Activated CD4-positive, alpha-beta T cell treated with anti-CD3 and anti-CD28 coated beads, Interleukin-10, Interleukin-2, amounts not matched to agents 100 ng/mL and 50 ng/mL, durations not matched to agents 16 hours and 8 hours (primary cell): ENCODE measurements at regions not wholly inside any gene's neighbourhood (a gene's known extent, or its start where the extent isn't known, plus 50 kb on each side); places are given as distances from the start of the nearest gene placed in this dataset.
A peak's percentile ranks its signal among the peaks of the same experiment; 100 is the strongest.
"Not testable (repeated sequence)": the region's sequence is repeated elsewhere in the genome, so short reads cannot be mapped to it uniquely, and the experiment has no call there.

Source experiments
- DNase-seq: peaks from one replicate; pipeline ENCODE4 v3.0.0-alpha.2; 2020

DNA sequence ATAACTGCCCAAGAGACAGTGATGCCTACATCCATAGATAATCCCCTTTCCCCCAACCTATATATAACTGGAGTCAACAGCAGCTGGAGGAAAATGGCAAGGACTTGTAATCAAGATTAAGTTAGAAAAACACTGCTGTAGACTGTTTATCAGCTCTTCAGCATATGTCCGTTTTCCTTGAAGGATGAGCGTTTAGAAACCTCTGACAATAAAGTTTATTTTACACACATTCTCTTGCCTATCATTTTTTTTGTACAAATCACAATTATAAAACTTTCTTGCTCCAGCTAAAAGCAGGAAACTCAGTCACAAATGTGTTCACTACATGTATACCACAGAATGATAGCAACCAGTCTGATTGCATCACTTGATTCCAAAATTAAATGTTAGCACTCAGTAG lies 50.8 kb downstream of the PPIAL4G start:
- DNase-seq: not testable (repeated sequence)

DNA sequence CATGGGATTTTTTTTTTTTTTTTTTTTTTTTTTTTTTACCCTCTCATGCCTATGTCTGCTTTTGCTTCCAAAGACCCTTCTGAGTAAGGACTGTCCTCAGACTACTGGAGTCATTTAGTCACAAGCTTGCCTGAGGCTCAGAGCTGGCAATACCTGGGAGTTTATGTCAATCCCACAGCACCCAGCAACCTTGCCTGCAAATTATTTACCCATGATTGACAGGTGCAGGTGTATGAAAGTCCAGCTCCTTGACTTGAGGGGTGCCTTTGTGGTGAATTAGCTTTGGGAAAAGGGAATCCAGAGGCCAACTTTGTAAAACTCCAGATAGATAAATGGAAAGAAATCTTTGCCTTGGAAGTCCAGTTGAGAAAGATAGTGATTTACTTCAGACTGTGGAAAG lies 53.2 kb downstream of the PPIAL4G start:
- DNase-seq: not testable (repeated sequence)

DNA sequence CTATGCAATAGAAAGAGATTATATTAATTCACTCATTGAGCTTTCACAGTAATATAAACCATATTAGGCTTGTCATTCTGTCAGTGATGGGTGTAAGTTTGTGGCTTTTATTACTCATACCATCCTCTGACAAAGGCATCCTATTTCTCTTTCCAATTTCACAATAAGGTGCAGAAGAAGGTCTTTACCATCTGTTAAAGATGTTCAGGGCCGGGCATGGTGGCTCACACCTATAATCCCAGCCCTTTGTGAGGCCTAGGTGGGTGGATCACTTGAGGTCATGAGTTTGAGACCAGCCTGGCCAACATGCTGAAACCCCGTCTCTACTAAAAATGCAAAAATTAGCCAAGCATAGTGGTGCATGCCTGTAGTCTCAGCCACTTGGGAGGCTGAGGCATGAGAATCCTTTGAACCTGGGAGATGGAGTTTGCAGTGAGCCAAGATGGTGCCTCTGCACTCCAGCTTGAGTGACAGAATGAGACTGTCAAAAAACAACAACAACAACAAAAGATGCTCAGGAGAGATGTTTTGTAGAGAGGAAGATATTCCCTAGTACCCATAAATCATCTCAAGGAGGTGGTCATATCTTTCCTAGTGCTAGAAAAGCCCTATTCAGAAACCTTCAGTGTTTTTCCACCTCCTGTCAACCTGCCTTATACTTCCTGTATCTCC lies 56.0 kb downstream of the PPIAL4G start:
- peak; percentile 67 for DNase-seq

DNA sequence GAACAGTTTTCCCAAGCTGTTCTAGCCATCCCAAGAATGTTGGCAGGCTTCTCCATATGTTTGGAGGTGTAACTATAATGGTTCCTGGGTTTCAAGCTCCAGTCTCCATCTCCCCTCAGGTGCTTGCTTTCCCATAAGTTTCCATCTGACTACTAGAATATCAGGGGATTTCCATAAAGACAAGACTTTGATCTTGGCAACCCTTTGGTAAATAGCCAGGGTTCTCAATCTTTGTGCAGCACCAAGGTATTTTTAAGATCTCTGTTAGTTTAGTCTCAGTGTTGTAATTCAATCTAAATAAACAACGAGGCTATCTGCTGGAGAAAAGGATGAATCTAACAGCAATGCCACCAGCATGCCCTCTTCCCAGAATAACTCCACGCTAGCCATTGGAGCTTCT lies 56.7 kb downstream of the PPIAL4G start:
- not testable (repeated sequence) for DNase-seq

DNA sequence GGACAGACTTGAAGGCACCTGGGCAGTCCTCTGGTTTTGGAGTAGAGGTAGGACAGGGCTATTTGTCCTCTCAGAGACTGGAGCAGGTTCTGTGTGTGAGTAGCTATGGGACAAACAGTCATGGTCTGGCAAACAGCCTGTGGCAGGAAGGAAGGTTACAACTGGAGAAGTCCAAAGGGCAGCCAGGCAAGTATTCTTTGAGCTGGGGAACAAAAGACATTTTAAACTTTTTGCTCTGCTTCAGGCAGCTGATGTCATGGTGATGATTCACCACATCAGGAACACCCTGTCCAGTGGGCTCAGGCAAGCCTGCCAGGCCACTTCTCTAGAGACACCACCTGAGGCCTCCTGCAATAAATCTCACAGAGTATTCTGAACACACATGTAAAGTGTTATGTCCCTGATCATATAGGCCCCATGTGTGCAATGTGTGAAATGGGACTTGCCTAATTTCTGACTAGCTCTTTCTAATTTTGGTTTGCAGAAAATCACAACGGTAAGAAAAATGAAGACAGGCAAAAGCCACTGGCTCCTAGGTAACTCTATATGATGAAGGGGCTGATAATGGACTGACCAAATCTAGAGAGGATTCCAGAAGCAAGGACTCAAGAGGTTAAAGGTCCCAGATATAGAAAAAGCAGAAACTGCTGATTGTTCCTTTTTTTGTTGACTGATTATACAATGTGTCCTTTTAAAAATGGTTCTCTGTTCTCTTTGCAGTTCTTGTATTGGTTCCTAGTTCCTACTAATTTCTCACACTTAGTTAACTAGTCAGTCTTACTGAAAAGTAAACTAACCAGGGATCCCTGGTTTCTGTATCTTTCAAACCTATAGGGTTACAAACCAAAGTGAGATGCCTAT lies 58.7 kb downstream of the PPIAL4G start:
- DNase-seq: not testable (repeated sequence)

DNA sequence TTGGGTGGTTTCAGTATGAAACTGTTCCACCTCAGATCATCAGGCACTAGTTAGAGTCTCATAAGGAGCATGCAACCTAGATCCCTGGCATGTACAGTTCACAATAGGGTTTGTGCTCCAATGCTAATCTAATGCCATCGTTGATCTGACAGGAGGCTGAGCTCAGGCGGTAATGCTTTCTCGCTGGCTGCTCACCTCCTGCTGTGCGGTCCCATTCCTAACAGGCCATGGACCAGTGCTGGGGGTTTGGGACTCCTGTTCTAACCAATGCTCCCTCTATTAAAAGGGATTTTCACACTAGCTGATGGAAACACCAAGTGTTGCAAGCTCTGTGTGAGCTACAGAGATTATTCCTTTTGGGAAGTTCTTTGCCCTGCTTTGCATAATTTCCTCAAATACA lies 60.2 kb downstream of the PPIAL4G start:
- DNase-seq: not testable (repeated sequence)

DNA sequence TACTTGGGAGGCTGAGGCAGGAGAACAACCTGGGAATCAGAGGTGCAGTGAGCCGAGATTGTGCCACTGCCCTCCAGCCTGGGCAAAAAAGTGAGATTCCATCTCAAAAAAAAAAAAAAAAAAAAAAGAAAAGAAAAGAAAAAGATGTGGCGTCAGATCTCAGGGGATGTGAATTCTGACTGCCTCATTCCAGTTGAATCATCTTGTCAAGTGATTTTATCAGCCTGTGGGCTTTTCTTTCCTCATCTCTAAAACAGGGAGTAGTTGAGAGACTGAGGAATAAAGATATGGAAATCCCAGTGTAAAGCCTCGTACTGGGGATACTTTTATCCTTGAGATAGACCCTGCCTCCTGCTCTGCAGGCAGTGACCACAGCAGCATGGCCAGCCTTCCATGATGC lies 65.9 kb downstream of the PPIAL4G start:
- not testable (repeated sequence) for DNase-seq

DNA sequence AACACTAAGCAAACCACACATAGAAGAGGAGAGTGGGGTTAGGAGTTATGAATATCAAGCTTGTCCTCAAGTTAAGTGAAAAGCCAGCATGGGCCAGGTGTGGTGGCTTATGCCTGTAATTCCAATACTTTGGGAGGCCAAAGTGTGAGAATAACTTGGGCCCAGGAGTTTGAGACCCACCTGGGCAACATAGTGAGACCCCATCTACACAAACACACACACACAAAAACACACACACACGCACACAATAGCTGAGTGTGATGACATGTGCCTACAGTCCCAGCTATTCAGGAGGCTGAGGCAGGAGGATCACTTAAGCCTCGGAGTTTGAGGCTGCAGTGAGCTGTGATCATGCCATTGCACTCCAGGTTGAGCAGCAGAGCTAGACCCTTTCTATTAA lies 69.7 kb downstream of the PPIAL4G start:
- DNase-seq: not testable (repeated sequence)

DNA sequence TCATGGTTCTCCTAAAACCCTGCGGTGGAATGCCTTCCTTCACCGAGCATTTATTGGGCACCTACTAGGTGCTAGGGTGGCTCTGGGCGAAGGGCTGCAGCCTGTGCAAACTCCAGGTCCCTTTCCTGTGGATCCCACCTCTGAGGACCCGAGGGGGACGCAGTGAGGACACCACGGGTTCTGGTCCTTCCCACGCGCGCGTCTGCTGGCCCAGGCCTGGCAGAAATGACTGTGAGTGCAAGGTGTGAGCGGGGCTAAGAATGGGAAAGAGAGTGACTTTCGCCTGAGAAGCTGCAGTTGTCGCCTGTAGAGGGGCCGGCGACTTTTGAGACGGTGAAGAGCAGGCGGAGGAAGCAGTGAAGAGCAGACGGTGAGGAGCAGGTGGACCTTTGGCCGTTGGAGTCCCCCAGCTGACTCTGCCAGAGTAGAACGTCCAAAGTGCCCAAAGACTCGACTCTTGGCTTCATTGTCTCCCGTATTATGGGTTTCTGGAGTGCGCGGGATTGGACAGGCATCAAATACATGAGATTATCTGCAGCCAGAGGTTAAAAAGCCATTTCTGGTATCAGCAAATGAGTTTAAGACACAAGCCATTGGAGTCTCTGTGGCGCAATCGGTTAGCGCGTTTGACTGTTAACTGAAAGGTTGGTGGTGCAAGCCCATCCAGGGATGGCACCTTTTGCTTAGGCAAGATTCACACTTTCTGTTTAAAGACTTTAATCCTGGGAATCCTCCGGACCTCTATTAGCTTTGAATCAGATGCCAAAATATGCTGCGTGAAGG lies 78.1 kb downstream of the PPIAL4G start:
- not testable (repeated sequence) for DNase-seq

DNA sequence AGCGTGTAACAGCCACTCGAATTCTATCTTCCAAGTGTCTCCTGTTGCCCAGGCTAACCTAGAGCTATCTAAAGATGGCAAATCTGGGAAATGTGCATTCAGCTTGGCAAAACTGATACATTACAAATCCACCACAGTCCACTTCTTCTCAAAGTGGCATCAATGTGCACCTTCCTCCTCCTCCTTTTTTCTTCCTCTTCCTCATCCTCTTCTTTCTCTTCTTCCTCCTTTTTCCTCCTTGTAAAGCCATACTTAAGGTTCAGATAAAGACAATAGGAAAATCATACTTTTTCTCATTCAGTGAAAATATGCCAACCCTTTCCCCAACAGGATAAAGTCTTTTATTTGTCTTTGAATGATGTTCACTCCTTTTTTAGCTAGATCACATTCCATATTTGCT lies 79.2 kb downstream of the PPIAL4G start:
- DNase-seq: not testable (repeated sequence)

DNA sequence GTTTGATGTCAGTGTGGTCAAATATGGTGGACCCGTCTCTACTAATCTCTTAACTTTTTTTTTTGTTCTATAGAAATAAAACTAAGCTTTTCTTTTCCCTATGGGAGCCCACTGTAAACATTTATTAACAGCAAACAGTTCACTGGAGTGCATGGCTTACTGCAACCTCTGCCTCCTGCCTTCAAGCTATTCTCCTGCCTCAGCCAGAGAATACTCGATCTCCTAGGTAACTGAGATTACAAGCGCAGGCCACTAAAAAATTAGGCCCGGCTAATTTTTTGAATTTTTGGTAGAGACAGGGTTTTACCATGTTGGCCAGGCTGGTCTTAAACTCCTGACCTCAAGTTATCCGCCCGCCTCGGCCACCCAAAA lies 80.0 kb downstream of the PPIAL4G start:
- peak; percentile 16 for DNase-seq

DNA sequence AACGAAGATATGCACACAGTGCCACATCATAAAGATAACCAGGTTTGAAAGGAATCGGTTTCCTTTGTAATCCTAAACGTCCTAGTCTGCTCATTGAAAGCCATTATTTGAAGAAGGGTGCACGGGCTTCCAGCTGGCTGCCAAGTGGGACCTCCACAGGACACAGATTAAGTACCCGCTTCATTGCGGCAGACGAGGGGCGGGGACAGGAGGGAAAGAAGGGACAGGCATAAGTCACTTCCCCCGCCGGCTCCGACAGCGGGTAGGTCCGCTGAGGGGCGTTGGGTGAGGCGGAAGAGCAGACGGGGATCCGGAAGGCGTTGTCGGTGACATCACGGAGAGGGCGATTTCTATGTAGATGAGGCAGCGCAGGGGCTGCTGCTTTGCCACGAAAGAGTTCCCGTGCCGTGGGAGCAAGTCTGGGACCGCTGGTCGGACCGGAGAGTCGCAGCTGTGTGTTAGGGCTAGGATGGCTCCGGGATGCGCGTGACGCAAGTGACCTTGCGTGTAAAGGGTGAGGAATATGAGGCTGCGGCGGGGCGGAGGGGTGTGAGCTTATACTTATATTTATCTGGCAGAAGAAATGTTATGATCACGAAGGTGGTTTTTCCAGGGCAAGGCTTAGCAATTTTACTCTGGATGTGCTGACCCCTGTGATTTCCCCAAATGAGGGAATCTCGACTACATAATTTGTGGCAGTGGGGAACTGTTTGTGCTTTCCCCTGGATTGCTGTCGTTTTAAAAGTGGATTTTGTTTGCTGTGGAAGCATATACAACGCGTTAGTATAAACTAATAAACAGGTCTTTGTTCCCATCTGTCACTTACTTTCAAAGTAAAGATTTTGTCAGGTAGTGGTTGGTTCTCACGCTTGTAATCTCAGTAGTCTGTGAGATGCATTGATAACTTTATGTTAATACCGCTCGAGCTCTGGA lies 80.7 kb downstream of the PPIAL4G start:
- peak; percentile 93 for DNase-seq

DNA sequence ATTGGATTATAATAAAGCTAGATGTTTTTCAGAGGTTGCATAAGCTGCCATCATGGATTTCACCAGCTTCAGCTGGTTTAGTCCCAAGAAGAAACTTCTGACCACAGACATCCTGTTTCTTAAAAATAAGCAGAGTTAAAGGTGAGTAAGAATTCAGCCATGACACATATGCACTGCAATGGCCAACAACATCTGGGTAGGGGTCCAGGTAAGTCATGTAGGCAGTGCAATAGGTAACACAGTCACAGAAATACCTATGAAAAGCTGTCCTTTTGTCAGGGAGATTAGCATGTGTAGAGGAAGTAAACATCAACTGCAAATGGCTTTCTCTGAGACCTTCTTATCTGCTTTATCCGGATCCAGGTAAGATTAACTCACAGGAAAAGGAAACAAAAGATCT lies 85.6 kb downstream of the PPIAL4G start:
- peak; percentile 11 for DNase-seq

DNA sequence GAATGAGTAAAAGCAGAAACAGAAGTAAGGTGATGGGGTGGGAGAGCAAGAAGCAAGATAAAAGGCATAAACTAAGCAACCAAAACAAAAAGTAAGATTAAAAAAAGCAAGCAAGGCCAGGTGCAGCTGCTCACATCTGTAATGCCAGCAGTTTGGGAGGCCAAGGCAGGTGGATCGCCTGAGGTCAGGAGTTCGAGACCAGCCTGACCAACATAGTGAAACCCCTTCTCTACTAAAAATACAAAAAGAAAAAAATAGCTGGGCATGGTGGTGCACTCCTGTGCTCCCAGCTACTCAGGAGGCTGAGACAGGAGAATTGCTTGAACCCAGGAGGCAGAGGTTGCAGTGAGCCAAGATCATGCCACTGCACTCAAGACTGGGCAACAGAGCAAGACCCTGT lies 90.6 kb downstream of the PPIAL4G start:
- DNase-seq: not testable (repeated sequence)

DNA sequence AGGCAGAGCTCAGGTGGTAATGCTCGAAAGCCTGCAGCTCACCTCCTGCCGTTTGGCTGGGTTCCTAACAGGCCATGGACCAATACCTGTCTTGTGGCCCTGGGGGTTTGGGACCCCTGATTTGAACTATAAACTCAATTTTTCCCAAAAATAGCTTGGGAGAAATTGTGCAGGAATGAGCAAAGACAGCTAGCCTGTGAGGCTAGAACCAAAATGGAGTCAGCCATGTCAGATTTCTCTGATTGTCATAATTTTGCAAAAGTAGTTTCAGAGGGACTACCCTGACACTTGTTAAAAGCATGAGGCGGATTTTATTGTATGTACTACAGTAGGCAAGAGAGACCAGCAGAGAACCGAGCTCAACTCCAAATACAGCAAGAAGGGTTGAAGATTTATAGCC lies 91.8 kb downstream of the PPIAL4G start:
- not testable (repeated sequence) for DNase-seq

DNA sequence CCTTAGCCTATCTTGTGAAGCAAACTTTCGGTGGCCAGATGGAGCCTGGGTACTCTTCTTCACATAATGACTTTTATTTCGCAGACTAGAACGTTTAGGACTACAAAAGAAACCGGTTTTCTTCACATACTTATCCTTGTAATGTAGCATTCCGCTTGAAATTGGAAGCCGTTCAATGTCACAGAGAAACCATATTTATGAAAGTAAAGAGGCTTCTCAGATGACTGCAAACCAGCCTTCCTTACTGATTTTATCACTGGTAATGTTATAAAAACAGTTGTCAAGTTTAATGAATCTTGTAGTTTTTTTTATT lies 94.1 kb downstream of the PPIAL4G start:
- DNase-seq: no peak

DNA sequence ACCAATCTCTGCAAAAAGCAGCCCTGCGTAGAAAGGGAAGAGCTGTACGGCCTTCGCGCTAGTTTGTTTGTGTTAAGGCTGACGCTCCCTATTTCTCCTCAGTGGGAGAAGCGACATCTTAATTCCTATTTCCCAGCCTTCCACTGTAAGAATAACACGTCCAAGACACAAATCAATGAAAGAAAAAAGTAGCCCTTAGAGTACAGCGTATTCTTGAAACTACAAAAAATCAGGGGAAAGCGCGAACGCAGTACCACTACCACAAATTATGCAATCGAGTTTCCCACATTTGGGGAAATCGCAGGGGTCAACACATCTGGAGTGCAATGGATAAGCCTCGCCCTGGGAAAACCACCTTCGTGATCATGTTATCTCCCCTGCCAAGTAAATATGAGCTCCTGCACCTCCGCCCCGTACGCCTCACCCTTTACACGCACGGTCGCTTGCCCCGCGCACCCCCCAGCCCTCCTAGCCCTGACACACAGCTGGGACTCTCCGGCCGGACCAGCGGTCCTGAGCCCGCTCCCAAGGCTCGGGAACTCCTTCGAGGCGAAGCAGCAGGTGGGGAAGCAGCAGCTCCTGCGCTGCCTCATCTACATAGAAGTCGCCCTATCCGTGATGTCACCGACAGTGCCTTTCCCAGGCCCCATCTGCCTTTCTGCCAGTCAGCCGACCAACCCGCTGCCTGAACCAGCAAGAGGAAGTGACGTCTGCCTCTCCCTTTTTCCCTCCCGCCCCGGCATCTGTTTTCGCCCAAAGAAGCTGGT lies 94.7 kb downstream of the PPIAL4G start:
- DNase-seq: peak; percentile 97

DNA sequence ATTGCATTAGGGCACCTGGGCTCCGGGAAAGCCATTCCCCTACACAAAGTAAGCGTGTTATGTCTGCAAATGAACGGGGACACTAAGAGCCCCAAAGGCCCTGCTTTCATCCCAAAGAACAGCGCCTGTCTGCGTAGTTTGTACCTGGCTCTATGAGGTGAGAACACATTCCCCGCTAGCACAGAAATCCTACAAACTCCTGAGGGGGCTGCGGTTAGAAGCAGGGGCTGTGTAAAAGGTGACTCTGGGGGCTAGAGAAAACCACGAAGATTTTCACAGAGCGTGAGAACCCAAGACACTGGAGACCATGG lies 95.2 kb downstream of the PPIAL4G start:
- DNase-seq: not testable (repeated sequence)

DNA sequence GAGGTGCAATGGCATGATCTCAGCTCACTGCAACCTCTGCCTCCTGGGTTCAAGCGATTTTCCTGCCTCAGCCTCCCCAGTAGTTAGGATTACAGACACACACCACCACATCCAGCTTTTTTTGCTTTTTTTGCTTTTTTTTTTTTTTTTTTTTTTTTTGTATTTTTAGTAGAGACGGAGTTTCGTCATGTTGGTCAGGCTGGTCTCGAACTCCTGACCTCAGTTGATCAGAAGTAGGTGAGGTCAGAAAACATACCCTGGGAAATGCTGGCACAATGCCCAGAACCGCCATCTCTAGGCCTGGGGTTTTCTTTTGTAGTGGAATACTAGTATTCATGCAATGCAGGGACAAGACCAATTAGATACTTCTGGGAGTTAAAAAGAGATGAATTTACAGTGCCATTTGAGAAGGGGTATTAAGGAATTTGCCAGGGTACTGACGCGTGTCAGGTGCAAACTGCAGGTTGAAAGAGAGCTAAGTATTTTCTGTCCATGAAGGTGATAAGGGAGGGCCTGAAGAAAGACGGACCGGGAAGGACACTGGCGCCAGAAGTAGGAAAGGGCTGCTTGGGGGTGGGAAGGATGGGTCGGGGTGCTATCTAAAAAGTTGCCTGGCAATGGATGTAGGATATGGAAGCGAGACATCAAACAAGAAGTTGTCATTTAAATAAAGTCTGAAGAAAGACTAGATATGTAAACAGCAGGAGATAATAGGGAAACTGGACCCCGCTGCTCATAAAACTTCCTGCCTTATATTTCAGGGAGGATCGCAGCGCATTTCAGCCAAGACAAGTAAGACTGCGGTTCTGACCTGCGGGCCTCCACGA lies 95.8 kb downstream of the PPIAL4G start:
- not testable (repeated sequence) for DNase-seq

DNA sequence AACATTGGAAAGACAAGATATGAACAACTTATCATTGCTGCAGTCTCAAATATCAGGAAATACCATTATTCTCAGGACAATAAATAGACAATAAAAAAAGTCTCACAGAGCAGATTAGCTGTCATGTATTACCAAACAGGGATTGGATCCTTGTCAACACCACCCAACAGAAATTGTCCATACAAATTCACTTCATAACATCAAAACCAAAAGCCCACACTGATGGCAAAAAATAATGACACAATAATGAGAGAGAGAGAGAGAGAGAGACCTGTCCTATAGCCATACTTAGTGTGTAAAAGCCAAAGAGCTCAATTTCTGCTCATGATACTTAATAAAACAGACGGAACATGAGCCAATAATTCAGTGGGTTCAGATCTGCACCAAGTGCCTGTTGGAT lies 96.5 kb downstream of the PPIAL4G start:
- no peak for DNase-seq

DNA sequence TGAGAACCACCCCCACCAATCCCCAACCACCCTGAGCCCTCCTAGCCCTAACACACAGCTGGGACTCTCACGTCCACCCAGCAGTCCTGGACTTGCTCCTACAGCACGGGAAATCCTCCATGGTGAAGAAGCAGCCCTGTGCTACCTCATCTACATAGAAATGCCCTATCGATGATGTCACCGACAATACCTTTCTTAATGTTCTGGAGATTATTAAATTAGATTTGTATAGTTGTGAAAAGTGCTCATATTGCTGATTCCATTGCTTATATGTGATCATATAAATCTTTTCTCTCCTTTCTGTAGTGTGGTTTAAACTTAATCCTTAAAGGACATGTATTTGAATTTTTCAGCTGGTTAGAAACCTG lies 97.1 kb downstream of the PPIAL4G start:
- not testable (repeated sequence) for DNase-seq
